PC-9 (cell line): ENCODE measurements at regions not wholly inside any gene's neighbourhood (a gene's known extent, or its start where the extent isn't known, plus 50 kb on each side); places are given as distances from the start of the nearest gene placed in this dataset.

Experiments
- BruUV-seq: library from RNA; stranded (reverse); fragments of 400-500 nt; replicated peaks from 2 replicates; lab custom pipeline; 2021; lab: Mats Ljungman, UMichigan
- CTCF ChIA-PET: fragments of 300-600 bp; sonication (Branson Sonifier 250); formaldehyde crosslinking; loops from one replicate; lab custom pipeline; 2022; ENCODE audit warnings: antibody characterized with exemption; lab: Charles Lee
- POLR2A ChIA-PET: fragments of 300-600 bp; sonication (Branson Sonifier 250); formaldehyde crosslinking; loops from one replicate; lab custom pipeline; 2022; ENCODE audit warnings: antibody characterized with exemption; ENCODE audit not compliant: unreplicated experiment; lab: Charles Lee
- DNase-seq, 2 experiments: peaks; one replicate each; pipeline versions ENCODE4 v3.0.0 to v3.0.0-alpha.2; 2015 to 2022; ENCODE audit warnings: mixed read lengths in 1 of 2
- H2AFZ ChIP-seq: fragments of 200-600 bp; sonication (generic); 2 replicates; pipeline ENCODE4 v1.8.1; 2017; ENCODE audit warnings: antibody characterized with exemption
- H3F3A ChIP-seq: fragments of 200-600 bp; sonication (generic); 2 replicates; pipeline ENCODE4 v1.8.1; 2017; ENCODE audit warnings: antibody characterized with exemption, mild to moderate bottlenecking, low read depth; ENCODE audit not compliant: insufficient read depth
- H3K27ac ChIP-seq: fragments of 200-600 bp; sonication (generic); 2 replicates; pipeline ENCODE4 v1.6.1; 2016; ENCODE audit warnings: mixed run types
- H3K27me3 ChIP-seq: fragments of 200-600 bp; sonication (generic); 2 replicates; pipeline ENCODE4 v1.6.1; 2016; ENCODE audit warnings: low read depth, mixed run types; ENCODE audit not compliant: insufficient read depth
- H3K36me3 ChIP-seq: fragments of 200-600 bp; sonication (generic); 2 replicates; pipeline ENCODE4 v1.6.1; 2016; ENCODE audit warnings: low read depth, mixed run types
- H3K4me1 ChIP-seq: fragments of 200-600 bp; sonication (generic); replicated peaks from 2 replicates; pipeline ENCODE4 v1.6.1; 2016; ENCODE audit warnings: mixed run types; ENCODE audit not compliant: insufficient read depth
- H3K4me2 ChIP-seq: fragments of 200-600 bp; sonication (generic); 2 replicates; pipeline ENCODE4 v1.6.1; 2017; ENCODE audit warnings: mixed run types
- H3K4me3 ChIP-seq: fragments of 200-600 bp; sonication (generic); 2 replicates; pipeline ENCODE4 v1.6.1; 2016; ENCODE audit warnings: mixed run types
- H3K79me2 ChIP-seq: fragments of 200-600 bp; sonication (generic); 2 replicates; pipeline ENCODE4 v1.6.1; 2017; ENCODE audit warnings: low read depth, mixed run types
- H3K9me2 ChIP-seq: fragments of 200-600 bp; sonication (generic); 2 replicates; pipeline ENCODE4 v1.8.1; 2017; ENCODE audit warnings: mild to moderate bottlenecking; ENCODE audit not compliant: insufficient read depth
- H3K9me3 ChIP-seq: fragments of 200-600 bp; sonication (generic); 2 replicates; pipeline ENCODE4 v1.8.1; 2016; ENCODE audit warnings: low read depth; ENCODE audit not compliant: insufficient read depth
- H4K20me1 ChIP-seq: fragments of 200-600 bp; sonication (generic); 2 replicates; pipeline ENCODE4 v1.8.1; 2017; ENCODE audit not compliant: insufficient read depth
- CTCF ChIP-seq: fragments of 200-600 bp; sonication (generic); conservative IDR thresholded peaks from 2 replicates; pipeline ENCODE4 v1.6.1; 2017; ENCODE audit warnings: mixed run types, antibody characterized with exemption, mild to moderate bottlenecking, moderate library complexity
- EZH2 ChIP-seq: fragments of 200-600 bp; sonication (generic); IDR thresholded peaks from 2 replicates; pipeline ENCODE4 v1.8.0; 2017; ENCODE audit warnings: antibody characterized with exemption, low read depth
- intact Hi-C: fragments of 100-400 bp; cut with micrococcal nuclease; formaldehyde crosslinking; loops from one replicate; pipeline ENCODE4 v1.10.0; 2022; ENCODE audit not compliant: unreplicated experiment

DNA sequence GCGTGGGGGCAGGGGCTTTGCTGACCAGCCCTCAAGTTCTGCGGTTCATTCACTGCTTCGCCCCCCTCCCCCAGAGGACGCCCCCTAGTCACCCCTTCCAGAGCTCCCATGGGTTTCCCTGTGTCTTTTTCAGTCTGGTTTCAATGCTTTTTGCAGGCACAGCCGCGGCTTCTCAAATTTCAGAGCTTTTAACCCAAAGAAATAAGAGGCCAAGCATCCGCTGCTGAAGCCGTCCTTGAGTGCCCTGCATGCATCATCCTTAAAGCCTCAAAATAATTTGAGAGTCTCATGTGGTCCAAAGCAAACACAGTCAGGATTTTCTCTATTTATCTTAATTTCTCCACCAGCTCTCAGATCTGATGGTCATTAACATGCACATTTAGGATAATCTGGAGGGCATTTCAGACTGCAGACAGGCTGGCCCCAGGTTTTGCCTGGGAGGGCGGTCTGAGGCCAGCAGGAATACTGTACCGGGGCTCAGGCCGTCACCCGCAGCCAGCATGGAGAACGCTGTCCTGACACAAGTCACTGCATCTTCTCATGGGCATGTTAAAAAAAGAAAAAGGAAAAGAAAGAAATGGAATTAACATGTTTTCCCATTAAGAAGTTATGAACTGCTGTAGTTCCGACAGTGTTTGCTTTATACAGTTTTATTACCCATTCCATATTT, 420.8 kb upstream of the IRX4 start:
- Histone ChIP-seq H3K4me1 (no peaks in the 10 kb centered on the region), H3K79me2 (no peaks in the 10 kb centered on the region), H2AFZ (no peak overlapping the region), H3K27ac (no peak overlapping the region), H3K36me3 (no peaks in the 10 kb centered on the region), H4K20me1 (no peaks in the 10 kb centered on the region), H3K9me3 (no peaks in the 10 kb centered on the region), H3K4me2 (no peak overlapping the region), H3K9me2 (no peaks in the 10 kb centered on the region), H3K27me3 (peaks cover 98% of the 10 kb centered on the region), H3F3A (no peaks in the 10 kb centered on the region), H3K4me3 (no peak overlapping the region)
- BruUV-seq: no TSS peak
- CTCF ChIA-PET: no interaction called here
- DNase-seq: no peak
- TF ChIP-seq CTCF: no peak
- no peak for TF ChIP-seq EZH2
- POLR2A ChIA-PET: no interaction called here
- intact Hi-C loops: no loop called here

DNA sequence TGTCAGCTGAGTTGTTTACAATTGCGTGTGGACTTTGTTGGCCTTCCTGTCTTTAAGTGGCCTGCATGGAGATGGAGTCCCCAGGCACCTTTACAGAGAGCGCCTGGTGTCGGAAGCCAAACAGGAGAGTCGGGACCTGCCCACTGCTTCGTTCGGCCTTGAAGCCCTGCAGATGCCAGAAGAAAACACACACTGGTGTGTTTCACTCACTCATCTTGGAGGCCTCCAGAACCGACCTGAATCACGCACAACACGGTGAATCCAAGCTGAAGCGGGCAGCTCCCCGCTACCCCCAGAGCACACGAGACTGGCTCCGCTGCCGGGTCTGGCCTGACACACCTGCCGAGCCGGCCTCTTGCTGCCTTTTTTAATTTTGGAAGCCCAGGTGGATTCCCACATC, 419.4 kb upstream of the IRX4 start:
- ChIA-PET CTCF (no interaction called here), POLR2A (no interaction called here)
- Histone ChIP-seq H2AFZ (no peak overlapping the region), H3K36me3 (no peaks in the 10 kb centered on the region), H3K27me3 (peaks cover 100% of the 10 kb centered on the region), H3K79me2 (no peaks in the 10 kb centered on the region), H4K20me1 (no peaks in the 10 kb centered on the region), H3K4me1 (no peaks in the 10 kb centered on the region), H3K27ac (no peak overlapping the region), H3F3A (no peaks in the 10 kb centered on the region), H3K4me3 (no peak overlapping the region), H3K9me2 (no peaks in the 10 kb centered on the region), H3K9me3 (no peaks in the 10 kb centered on the region), H3K4me2 (no peak overlapping the region)
- no TSS peak for BruUV-seq
- DNase-seq: no peak
- TF ChIP-seq EZH2 (peak; percentile 72; the same call in 1 of the 2 replicates), CTCF (no peak)
- intact Hi-C loops: no loop called here

- Histone ChIP-seq H3K9me3 (no peaks in the 10 kb centered on the region), H3K4me2 (no peak overlapping the region), H3K9me2 (no peaks in the 10 kb centered on the region), H4K20me1 (no peaks in the 10 kb centered on the region), H3K79me2 (no peaks in the 10 kb centered on the region), H3K36me3 (no peaks in the 10 kb centered on the region), H3F3A (no peaks in the 10 kb centered on the region), H2AFZ (no peak overlapping the region), H3K4me3 (no peak overlapping the region), H3K27ac (no peak overlapping the region), H3K4me1 (no peaks in the 10 kb centered on the region), H3K27me3 (peaks cover 100% of the 10 kb centered on the region)
- BruUV-seq: no TSS peak
- intact Hi-C loops: no loop called here
- ChIA-PET POLR2A (no interaction called here), CTCF (no interaction called here)
- TF ChIP-seq EZH2: no peak; the same call in 1 of the 2 replicates
- no peak for TF ChIP-seq CTCF
- DNase-seq: no peak
These were observed 418.3 kb upstream of the IRX4 start for GRCh38 chr5:2300861-2301574.
